Ascending aorta (tissue), 2 donors: ENCODE measurements at regions not wholly inside any gene's neighbourhood (a gene's known extent, or its start where the extent isn't known, plus 50 kb on each side); places are given as distances from the start of the nearest gene placed in this dataset.

Experiments
- DNase-seq, 2 donors: peaks; one replicate each; pipeline ENCODE4 v3.0.0-alpha.2; 2019; ENCODE audit warnings: low spot score in 2 of 2
- H3K27ac ChIP-seq, 2 donors: fragments of 200-600 bp; sonication (generic); one replicate each; pipeline ENCODE4 v1.5.1; 2016 to 2017; ENCODE audit warnings: mild to moderate bottlenecking in 1 of 2
- H3K27me3 ChIP-seq: fragments of 200-600 bp; sonication (generic); one replicate; pipeline ENCODE4 v1.5.1; 2017
- H3K36me3 ChIP-seq, 2 donors: fragments of 200-600 bp; sonication (generic); one replicate each; pipeline ENCODE4 v1.5.1; 2016
- H3K4me1 ChIP-seq, 2 donors: fragments of 200-600 bp; sonication (generic); one replicate each; pipeline ENCODE4 v1.5.1; 2016 to 2017; ENCODE audit warnings: mild to moderate bottlenecking in 1 of 2
- H3K4me3 ChIP-seq, 2 donors: fragments of 200-600 bp; sonication (generic); one replicate each; pipeline ENCODE4 v1.5.1; 2016 to 2017; ENCODE audit warnings: mild to moderate bottlenecking in 1 of 2
- H3K9me3 ChIP-seq, 2 donors: fragments of 200-600 bp; sonication (generic); one replicate each; pipeline ENCODE4 v1.5.1; 2016
- CTCF ChIP-seq, 3 experiments: fragments of 200-600 bp in 2 of 3; fragments of 450-650 bp in 1 of 3; sonication (generic) in 2 of 3; IDR thresholded peaks; one replicate each; pipeline ENCODE4 v1.5.1; 2016 to 2019; ENCODE audit warnings: antibody characterized with exemption in 3 of 3, mild to moderate bottlenecking in 1 of 3, moderate library complexity in 1 of 3
- intact Hi-C: fragments of 100-400 bp; cut with DNase I; formaldehyde crosslinking; loops from one replicate; pipeline ENCODE4 v1.15.1; 2023

DNA sequence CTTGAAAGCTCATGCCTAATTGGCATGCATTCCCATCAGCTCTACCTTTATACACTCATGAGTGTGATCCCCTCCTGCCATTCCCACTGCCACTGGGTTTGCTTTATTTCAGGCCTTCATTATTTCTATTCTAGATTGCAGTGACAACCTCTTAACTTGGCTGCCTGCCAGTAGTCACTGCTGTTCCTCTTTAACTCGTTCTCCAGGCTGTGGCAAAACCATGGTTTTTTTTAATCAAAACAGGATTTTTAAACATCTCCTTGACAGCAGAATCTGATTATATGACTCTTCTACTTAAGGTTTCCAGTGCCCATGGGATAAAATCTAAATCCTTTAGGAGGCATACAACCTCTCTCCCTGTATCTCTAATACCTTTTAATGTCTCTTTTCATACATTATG is 223.7 kb upstream of the PCDH15 start:
- intact Hi-C loops: no loop called here
- H3K9me3 ChIP-seq: no peaks in the 10 kb centered on the region
- no peak overlapping the region for H3K4me3 ChIP-seq
- no peaks in the 10 kb centered on the region for H3K36me3 ChIP-seq
- no peak for DNase-seq
- no peak for TF ChIP-seq CTCF (IDR thresholded peaks at IDR 0.05)
- H3K27ac ChIP-seq: no peak overlapping the region
- H3K4me1 ChIP-seq: no peaks in the 10 kb centered on the region
- no peaks in the 10 kb centered on the region for H3K27me3 ChIP-seq

- H3K4me1 ChIP-seq: no peaks in the 10 kb centered on the region
- no peak overlapping the region for H3K27ac ChIP-seq
- no peak for TF ChIP-seq CTCF (IDR thresholded peaks at IDR 0.05)
- no peaks in the 10 kb centered on the region for H3K27me3 ChIP-seq
- no peaks in the 10 kb centered on the region for H3K36me3 ChIP-seq
- H3K4me3 ChIP-seq: no peak overlapping the region
- intact Hi-C loops: no loop called here
- no peaks in the 10 kb centered on the region for H3K9me3 ChIP-seq
- DNase-seq: no peak
Measured at GRCh38 chr10:55019439-55019838, 218.4 kb upstream of the PCDH15 start.

- no peak for TF ChIP-seq CTCF (IDR thresholded peaks at IDR 0.05)
Measured at GRCh38 chr10:55013318-55013717, 212.3 kb upstream of the PCDH15 start.

DNA sequence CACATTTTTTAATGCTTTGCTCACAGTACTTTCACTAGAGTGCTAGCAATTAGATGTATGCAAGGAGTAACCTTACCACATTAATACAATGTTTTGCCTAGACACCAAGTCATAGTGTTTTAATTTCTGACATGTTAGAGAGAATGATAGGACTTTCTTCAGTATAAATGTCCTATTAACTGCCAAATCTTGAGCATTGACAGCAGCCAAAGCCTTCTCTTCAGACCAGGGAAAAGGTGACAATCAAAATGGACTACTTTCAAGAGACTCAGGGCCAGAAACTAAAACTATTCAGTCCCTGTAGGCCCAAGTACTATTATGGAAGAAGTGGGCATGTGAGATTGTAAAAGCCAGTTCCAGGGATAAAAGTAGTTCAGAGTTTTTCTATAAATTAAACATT is 201.4 kb upstream of the PCDH15 start:
- H3K4me3 ChIP-seq: no peak overlapping the region
- DNase-seq: no peak
- H3K27ac ChIP-seq: no peak overlapping the region
- no peaks in the 10 kb centered on the region for H3K36me3 ChIP-seq
- no peaks in the 10 kb centered on the region for H3K9me3 ChIP-seq
- no peak for TF ChIP-seq CTCF (IDR thresholded peaks at IDR 0.05)
- no peaks in the 10 kb centered on the region for H3K27me3 ChIP-seq
- intact Hi-C loops: no loop called here
- no peaks in the 10 kb centered on the region for H3K4me1 ChIP-seq

More at GRCh38 chr10:55013318-55013717, 212.3 kb upstream of the PCDH15 start:
- Histone ChIP-seq H3K36me3 (no peaks in the 10 kb centered on the region), H3K9me3 (no peaks in the 10 kb centered on the region), H3K27me3 (no peaks in the 10 kb centered on the region), H3K27ac (no peak overlapping the region), H3K4me3 (no peak overlapping the region), H3K4me1 (no peaks in the 10 kb centered on the region)
- intact Hi-C loops: no loop called here
- no peak for DNase-seq

GRCh38 chr10:55001422-55001821 is 200.4 kb upstream of the PCDH15 start:
- Histone ChIP-seq H3K27me3 (no peaks in the 10 kb centered on the region), H3K9me3 (no peaks in the 10 kb centered on the region), H3K27ac (no peak overlapping the region), H3K36me3 (no peaks in the 10 kb centered on the region), H3K4me3 (no peak overlapping the region), H3K4me1 (no peaks in the 10 kb centered on the region)
- no peak for TF ChIP-seq CTCF (IDR thresholded peaks at IDR 0.05)
- no peak for DNase-seq
- intact Hi-C loops: no loop called here

DNA sequence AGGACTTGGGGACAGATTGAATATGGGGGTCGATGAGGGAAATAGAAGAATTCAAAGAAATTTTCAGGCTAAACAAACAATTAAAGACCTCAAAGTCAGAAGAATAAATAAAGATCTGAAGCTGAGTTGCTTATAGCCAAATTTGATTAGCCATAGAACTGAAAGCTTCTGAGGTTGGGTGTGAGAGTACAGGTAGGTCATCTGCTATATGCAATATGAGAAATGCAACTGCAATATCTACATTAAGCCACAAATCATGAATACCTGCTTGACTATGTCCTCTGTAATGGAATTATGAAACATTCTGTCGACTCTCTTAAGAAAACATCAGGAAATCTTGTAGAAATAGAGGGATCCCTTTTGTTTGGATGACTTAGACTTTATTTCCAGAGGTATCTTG is 192.1 kb upstream of the PCDH15 start:
- Histone ChIP-seq H3K27ac (no peak overlapping the region), H3K27me3 (no peaks in the 10 kb centered on the region), H3K36me3 (no peaks in the 10 kb centered on the region), H3K9me3 (no peaks in the 10 kb centered on the region), H3K4me3 (no peak overlapping the region), H3K4me1 (no peaks in the 10 kb centered on the region)
- DNase-seq: no peak
- TF ChIP-seq CTCF (IDR thresholded peaks at IDR 0.05): no peak
- intact Hi-C loops: no loop called here
